NCI-H1417 (cell line): ENCODE measurements at regions not wholly inside any gene's neighbourhood (a gene's known extent, or its start where the extent isn't known, plus 50 kb on each side); places are given as distances from the start of the nearest gene placed in this dataset.
"Not testable (repeated sequence)": the region's sequence is repeated elsewhere in the genome, so short reads cannot be mapped to it uniquely, and the experiment has no call there.

ENCODE experiments used
- DNase-seq, 3 experiments: peaks; one replicate each; lab custom pipeline; 2025; lab: John Stamatoyannopoulos, UW

DNA sequence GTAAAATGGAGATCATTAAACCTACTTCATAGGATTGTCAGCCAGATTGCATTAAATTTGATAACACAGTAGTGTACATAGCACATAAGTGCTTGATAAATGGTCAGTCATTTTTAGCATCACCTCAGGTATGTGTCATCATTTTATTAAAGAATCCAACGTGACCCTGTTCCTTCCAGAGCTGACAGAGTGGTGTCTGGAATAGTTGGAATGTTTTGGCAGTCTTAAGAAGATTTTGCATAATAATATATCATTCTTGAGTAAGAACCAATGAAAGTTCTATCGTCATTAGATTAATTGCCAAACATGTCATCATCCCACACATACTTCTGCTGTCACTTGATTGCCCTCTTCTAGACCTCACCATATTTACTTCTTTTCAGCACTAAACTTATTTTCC lies 451.4 kb upstream of the POM121L12 start:
- no peak for DNase-seq

DNA sequence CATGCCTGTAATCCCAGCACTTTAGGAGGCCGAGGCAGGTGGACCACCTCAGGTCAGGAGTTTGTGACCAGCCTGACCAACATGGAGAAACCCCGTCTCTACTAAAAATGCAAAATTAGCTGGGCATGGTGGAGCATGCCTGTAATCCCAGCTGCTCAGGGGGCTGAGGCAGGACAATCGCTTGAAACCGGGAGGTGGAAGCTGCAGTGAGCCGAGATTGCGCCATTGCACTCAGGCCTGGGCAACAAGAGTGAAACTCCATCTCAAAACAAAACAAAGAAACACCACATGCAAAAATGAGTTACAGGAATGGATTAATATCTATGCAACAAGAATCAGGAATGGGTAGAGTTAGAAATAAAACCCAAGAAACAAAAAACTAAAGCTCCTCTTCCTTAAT lies 462.3 kb upstream of the POM121L12 start:
- not testable (repeated sequence) for DNase-seq

DNA sequence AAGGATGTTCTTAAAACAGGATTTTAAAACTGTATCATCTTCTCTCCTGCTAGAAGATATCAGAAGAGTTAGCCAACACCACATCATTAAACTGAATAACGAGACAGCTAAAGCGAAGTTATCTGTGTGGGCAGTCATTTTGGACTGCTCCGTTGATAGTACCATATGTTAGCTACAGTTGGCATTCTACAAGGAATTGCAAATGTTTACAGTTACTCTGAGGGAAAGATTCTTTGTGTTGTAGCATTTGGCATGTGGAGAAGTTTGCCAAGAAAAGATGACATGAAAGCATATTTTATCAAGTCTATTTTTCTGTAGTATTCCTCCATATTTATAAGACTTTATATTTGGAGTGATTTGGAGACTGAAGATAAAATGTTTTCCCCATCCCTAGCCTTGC lies 464.4 kb upstream of the POM121L12 start:
- no peak for DNase-seq

DNA sequence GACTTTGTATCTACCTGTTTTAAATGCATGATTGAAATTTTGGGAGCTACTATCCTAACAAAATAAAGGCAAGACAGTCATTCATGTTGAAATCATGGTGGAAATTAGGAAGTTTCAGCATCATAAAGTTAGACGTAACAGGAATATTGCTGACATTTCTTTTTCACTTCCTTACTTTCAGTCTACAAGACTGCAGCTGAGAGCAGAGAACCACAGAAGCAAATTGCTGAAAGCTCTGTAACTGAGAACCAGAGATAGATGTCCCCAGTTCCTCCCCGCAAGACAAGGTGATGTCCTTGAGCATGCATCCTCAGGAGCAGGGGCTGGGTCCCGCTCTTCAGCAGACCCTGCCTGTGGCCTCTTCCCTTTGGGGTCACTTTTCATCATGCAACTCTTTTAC lies 466.3 kb upstream of the POM121L12 start:
- no peak for DNase-seq

DNA sequence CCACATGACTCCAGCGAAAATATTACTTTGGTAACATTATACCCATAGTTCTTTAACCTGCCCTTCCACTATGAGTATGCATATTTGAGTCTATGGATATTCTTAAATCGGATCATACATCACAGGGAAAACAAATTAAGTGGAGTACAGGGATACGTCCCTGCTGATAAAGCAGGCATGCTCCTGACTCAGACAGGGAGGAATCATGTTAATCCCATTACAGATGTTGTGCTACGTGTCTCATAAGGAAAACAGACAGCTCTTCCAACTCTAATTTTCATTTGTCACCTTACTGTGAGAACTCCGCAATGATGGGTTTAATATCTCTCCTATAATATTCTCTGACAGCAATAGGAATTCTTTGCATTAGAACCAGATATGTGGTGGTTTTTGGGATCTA lies 469.5 kb upstream of the POM121L12 start:
- no peak for DNase-seq

DNA sequence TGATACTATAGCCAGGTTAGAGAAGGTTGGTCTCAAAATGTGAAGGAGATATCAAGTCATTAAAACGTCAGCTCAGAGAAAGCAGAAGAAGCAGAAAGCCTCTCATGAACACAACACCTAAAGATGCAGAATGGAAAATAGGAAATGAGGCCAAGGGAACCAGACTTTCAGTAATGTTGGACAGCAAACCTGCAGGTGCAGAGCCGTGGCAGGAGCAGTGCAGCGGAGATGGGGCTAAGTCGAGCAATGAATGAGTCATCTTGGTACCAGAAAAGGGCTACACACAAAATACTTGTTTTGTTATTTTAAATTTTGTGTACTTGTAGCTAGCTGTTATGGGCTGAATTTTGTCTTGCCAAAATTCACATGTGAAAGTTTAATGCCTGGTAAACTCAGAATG lies 479.6 kb upstream of the POM121L12 start:
- no peak for DNase-seq

DNA sequence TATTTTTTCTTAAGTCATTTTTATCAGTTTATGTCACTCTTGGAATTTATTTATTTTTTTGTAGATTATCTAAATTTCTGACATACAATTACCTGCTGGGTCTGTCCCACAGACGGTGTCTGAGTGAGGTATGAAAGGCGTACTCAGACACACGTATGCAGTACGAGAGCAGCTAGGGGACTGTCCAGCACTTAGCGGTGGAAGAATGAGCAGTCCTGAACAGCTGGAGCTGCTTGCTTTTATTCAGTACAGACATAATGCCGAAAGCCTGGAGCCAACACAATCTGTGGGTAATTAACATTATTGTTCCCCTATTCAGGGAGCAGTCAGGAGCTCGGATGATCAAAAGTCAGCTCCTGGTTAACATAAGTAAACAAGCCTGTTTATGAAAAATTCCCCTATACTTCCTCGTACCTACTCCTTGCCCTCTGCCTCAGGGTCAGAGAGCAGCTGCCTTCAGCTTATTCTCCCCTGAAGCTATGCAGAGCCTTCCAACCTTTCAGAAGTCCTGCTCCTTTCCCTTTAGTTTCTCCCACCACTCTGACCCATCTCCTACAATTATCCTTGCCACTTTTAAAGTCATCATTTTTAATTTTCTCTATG lies 488.0 kb upstream of the POM121L12 start:
- DNase-seq: no peak

DNA sequence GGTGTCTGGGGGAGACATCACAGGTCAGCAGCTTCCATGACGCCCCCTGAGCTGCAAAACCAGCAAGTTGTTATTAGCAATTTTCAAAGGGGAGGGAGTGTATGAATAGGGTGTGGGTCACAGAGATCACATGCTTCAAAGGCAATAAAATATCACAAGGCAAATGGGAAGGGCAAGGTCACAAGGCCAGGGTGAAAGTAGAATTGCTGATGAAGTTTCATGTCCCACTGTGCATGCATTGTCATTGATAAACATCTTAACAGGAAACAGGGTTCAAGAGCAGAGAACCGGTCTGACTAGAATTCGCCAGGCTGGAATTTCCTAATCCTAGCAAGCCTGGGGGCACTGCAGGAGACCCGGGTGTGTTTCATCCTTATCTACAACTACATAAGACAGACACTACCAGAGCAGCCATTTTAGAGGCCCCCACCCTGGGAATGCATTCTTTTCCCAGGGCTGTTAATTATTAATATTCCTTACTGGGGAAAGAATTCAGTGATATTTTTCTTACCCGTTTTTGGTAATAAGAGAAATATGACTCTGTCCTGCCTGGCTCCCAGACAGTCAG lies 494.2 kb upstream of the POM121L12 start:
- not testable (repeated sequence) for DNase-seq

DNA sequence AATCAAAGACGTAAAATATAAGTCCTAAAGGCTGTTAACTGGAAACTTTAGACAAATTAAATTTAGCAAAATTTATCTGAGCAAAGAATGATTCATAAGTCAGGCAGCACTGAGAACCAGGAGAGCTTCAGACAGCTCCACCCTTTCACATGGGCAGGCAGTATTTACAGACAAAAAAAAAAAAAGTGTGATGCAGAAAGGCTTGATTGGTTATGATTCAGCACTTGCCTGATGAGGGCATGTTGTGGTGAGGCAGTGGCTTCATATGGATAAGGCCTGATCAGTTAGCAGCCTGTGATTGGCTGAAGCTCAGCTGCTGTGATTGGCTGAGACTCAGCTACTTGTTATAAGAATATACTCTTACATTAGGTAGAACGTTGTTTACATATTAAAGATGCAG lies 495.4 kb upstream of the POM121L12 start:
- DNase-seq: no peak

DNA sequence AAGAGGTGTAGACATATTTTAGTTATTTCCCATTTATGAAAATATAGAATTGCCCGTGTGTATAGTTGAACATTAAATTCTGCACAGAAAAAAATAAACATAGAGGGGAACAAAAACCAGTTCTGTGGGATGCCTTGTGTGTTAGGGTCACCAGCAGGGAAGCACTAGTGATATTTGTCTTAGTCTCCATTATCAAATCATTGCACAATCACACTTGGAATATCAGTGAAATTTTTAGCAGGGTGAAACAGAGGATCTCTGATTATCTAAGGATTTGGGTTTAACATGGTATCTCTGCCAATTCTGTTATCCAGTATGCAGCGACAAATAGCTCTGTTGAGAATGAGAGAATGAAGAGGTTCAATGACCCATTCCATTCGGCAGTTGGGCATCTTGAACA lies 496.0 kb upstream of the POM121L12 start:
- no peak for DNase-seq

DNA sequence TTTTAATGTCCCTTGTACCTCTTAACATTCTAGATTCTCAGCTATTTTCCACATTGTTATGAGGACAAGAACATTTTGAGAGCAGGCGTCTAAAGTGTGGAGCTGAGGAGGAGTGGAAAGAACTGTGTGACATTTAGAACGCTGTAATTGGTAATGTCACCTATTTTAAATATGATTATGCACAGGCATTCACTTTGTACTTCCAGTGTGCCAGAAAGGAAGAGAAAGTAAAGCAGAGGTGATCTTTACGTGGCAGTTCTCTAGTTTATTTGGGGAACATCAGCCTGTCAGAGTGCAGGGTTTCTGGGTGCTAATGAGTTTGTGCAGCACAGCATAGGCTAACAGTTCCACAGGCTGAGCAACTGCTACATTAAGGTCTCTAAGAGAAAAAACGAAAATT lies 498.4 kb upstream of the POM121L12 start:
- DNase-seq: no peak

DNA sequence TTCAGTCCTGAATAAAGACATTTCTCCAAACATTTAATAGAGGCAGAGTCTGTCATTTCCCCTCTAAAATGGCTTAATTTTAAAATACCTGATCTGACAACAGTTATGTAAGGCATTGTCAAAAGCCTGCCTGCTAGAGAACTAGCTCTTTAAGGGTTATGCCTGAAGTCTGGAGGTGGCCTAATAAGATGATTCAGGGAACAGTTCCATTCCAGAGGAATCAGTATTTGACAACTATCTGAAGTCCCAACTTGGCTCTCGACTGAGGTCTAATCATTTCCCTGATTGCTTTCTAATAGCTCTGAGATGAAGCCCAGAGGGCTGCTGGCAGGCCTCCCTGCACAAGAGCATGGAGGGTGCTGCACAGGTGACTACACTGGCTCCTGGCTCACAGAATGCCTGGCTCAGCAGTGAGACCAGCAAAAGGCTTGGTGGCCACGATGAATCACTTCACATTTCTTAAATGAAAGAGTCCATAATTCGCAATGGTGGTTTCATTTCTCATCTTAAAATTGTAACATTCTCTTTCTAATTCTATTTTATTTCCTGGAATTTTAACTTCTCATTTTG lies 509.6 kb upstream of the POM121L12 start:
- DNase-seq: no peak

DNA sequence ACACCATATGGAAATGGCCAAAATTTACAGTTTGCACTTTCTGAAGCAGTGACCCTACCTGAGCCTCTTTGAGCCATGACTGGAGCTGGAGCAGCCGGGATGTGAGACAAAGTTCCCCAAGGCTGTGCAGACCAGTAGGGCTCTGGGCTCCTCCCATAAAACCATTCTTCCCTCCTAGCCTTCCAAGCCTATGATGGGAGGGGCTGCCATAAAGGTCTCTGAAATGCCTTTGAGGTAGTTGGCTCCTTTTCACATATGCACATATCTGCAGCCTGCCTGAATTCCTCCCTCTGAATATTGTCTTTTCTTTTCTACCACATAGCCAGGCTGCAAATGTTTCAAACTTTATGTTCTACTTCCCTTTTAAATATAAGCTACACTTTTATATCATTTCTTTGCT lies 516.6 kb upstream of the POM121L12 start:
- no peak for DNase-seq

DNA sequence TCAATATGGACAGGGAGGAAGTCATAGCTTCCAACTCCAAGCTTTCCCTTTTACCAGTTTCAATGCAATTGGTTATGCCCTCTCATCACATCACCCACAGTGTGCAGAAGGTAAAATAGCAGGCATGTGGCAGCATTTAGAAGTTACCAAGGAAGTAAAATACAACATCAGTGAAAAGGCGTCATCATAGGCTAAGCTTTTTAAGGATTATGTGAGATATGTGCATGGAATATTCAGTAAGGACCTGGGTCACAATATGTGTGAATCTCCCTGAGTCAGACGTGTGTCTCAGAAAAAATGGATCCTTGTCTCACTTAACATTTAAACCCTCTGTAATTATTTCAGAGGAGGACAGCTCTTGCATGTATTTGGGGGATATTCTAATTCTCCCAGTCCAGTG lies 522.8 kb upstream of the POM121L12 start:
- no peak for DNase-seq

DNA sequence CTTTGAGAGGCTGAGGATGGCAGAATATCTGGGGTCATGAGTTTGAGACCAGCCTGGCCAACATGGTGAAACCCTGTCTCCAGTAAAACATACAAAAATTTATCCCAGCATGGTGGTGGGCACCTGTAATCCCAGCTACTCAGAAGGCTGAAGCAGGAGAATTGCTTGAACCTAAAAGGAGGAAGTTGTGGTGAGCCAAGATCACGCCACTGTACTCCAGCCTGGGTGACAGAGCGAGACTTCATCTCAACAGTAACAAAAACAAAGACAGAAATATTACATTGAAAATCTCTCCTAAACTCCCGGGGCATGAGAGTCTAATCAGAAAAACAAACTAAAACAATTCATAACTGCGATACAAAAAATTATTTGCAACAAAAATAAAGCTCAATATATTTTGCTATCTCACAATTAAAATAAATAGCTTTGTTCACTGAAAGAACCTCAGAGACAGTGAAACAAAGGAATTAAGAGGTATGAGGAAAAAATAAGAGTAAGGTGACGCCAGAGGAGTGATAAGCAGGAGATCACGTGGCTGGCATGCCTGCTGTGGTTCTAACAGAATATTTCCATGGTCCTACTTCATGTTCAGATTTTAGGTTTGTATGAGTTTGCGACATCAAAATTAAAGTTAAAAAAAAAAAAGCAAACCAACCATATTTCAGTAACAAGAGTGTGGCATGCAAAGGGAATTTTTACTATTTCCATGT lies 527.7 kb upstream of the POM121L12 start:
- no peak for DNase-seq

DNA sequence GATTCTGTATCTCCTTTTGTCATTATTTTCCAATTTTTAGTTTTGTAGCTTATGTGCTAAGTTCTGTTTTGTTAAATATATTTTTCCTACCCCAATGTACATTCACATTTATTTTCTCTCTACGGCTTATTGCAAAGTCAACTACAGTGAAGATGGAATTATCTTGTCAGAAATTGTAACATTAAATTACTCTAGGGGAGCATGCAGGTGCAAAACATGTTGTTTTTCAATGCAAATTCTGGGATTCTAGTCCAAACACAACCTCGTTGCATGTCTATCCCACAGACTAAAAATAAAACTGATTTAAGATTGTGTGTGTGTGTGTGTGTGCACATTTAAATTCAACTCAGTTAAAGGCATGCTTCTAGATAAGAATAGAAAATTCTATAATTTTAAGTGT lies 529.1 kb upstream of the POM121L12 start:
- no peak for DNase-seq

DNA sequence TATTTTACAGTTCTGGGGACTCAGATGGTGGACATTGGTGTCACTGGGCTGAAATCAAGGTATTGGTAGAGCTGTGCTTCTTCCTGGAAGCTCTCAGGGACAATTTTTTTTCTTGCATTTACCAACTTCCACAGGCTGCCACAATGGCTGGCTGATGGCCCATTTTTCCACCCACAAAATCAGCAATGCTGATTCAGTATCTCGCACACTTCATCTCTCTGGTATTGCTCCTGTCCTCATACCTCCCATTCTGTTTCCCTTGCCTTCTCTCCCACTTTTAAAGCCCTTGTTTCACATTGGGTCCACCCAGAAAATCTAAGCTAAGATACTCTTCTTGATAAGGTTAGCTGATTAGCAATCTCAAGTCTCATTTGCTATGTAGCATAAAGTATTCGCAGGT lies 530.9 kb upstream of the POM121L12 start:
- DNase-seq: no peak

DNA sequence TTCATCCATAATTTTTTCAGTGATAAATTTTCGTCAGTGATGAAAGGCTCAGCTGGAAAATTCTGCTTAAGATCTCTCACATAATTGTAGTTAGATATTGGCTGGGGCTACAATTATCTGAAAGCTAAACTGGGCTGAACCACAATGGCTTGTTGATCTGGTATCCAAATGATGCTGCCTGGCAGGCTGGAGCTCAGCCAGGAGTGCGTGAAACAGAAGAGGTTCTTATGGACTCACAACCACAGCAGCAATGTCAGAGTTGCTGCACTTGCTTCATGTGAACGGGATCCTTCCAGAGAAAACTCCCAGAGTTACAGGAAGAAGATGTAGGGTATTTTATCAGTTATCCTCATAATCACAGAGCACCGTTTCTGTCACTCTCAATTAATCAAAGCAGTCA lies 533.2 kb upstream of the POM121L12 start:
- DNase-seq: no peak

DNA sequence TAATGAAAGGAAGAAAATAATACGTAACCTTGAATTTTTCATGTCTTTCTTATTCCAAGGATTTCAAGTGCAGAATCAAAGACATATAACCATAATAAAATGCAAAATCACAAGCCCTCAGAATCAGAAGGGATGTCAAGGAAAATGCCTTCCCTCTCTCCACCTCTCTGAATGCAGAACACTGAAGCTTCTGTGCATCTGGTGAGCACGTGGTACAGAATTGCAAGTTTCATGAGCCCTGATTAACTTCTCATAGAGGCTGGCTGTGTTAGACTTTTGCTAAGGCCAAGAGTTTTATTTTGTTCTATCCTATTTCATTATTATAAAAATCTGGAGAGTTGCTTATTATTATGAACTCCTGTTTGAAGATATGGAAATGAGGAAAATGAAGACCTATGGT lies 533.7 kb upstream of the POM121L12 start:
- no peak for DNase-seq

DNA sequence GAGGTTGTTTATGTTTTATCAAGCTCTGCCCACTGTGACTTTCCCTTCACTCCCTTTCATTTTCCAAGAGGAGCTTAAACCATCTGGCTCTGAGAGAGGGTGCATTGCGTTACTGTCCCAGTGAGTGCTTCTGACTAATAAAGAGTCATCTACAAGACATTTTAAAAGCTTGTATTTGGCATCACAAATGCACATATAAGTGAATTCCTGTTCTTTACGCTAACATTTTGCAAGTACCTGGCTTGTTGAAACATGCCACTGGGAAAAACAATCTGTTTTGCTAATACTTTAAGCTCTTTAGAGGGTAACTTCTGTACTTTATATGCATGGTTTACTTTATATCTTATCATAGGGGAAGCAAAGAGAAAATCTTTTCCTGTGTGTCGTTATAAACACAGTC lies 534.6 kb upstream of the POM121L12 start:
- no peak for DNase-seq

DNA sequence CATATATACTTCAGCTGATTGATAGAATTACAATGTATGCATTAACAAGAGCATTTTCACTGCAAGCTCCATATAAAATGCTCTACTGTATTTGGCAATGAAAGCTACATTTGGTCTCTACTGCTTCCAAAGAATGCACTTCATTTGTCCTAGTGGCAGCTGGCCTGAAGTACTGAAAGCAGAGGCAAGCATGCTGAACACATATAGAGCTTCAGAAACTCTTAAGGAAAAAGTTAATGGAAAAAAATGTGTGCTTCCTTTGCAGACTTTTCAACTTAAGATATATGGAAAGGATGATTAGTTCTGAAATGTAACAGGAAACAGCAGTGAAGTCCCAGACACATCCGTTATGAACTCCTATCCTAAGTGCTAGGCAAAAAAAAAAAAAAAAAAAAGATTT lies 537.1 kb upstream of the POM121L12 start:
- no peak for DNase-seq

DNA sequence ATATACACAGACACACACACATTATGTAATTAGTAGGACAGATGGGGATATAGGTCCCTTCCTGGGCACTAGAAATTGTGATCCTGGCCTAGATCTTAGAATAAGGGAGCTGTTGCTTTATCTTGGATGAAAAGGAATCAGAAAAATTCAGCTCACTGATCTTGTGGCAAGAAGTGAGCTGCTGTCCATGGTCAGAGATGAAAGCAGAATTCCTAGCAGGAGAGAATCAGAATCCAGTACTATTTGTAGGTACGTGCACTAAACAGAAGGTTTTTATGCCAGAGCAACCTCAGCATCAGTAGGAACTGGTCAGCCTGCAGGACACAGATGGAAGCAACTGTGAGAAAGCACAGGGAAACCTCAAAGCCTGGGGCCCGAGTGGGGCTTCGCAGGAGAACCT lies 549.2 kb upstream of the POM121L12 start:
- DNase-seq: no peak

DNA sequence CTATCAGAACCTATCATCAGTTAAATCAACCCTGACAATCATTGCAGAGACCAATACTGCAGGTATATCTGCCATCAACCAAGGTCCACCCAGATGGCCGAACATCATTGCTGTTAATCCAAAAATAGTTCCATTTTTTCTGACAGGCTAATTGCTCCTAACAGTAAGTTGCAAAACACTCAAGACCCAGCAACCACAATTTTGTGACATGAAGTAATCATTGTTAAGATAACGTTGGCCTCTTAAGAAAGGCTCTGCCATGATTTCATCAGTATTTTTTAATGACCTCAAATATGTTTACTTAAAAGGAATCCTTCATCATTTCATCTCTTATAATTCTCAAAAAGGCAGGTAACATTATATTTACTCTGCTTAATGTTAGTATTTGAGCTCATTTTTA lies 553.4 kb upstream of the POM121L12 start:
- no peak for DNase-seq

DNA sequence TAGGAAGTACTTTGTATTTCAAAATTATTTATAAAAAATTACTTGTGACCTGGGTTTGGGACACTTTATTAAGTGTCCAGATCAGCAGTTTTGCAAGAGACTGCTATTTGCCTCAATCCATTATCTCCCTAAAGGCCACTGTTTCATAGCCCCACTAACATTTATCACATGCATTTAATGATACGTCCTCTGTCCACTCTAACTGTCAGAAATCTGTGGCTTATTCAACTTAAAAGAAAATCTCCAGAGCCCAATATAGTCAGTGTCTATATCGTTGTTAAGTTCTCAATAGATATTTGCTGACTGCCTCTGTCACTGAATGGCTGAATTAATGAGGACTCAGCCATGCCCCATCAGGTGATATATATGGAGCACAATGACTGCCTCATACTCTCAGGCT lies 553.9 kb upstream of the POM121L12 start:
- DNase-seq: no peak
